CD4-positive, alpha-beta memory T cell (primary cell): ENCODE measurements at regions not wholly inside any gene's neighbourhood (a gene's known extent, or its start where the extent isn't known, plus 50 kb on each side); places are given as distances from the start of the nearest gene placed in this dataset.

ENCODE experiments used
- CTCF ChIA-PET: fragments of 350-600 bp; sonication (Branson Sonifier 250); formaldehyde crosslinking; loops from one replicate; lab custom pipeline; 2021; ENCODE audit warnings: inconsistent platforms; ENCODE audit not compliant: partially characterized antibody; lab: Charles Lee
- POLR2A ChIA-PET: fragments of 350-600 bp; sonication (Branson Sonifier 250); formaldehyde crosslinking; loops from one replicate; lab custom pipeline; 2021; ENCODE audit not compliant: partially characterized antibody; lab: Charles Lee
- DNase-seq, 5 donors: peaks; one replicate each; pipeline versions ENCODE4 v3.0.0 to v3.0.0-alpha.2; 2020 to 2022; ENCODE audit warnings: mixed read lengths in 1 of 5
- H3K27ac ChIP-seq: one replicate; pipeline ENCODE4 v1.7.0; 2013; ENCODE audit warnings: low read depth, low read length
- H3K27me3 ChIP-seq: 2 replicates; pipeline ENCODE4 v1.7.0; 2013; ENCODE audit warnings: mild to moderate bottlenecking, low read length, moderate library complexity; ENCODE audit not compliant: insufficient read depth
- H3K36me3 ChIP-seq: 2 replicates; pipeline ENCODE4 v1.7.0; 2013; ENCODE audit warnings: mild to moderate bottlenecking, low read length, moderate library complexity; ENCODE audit not compliant: insufficient read depth
- H3K4me1 ChIP-seq: 2 replicates; pipeline ENCODE4 v1.7.0; 2013; ENCODE audit warnings: mild to moderate bottlenecking, low read length, moderate library complexity; ENCODE audit not compliant: insufficient read depth
- H3K4me3 ChIP-seq, 2 donors: one replicate each; pipeline ENCODE4 v1.7.0; 2013; ENCODE audit warnings: low read length in 2 of 2, mild to moderate bottlenecking in 1 of 2
- H3K9me3 ChIP-seq, 2 donors: one replicate each; pipeline ENCODE4 v1.7.0; 2013; ENCODE audit warnings: low read length in 2 of 2, control low read depth in 1 of 2; ENCODE audit not compliant: control insufficient read depth in 1 of 2
- H3K27ac Mint-ChIP-seq, 7 donors: one replicate each; pipeline ENCODE4 v1.8.0; 2020 to 2021; ENCODE audit warnings: mixed read lengths in 7 of 7, mild to moderate bottlenecking in 6 of 7, inconsistent platforms in 3 of 7, moderate library complexity in 3 of 7
- H3K27me3 Mint-ChIP-seq, 2 donors: one replicate each; pipeline ENCODE4 v1.8.0; 2020 to 2021; ENCODE audit warnings: mixed read lengths in 2 of 2
- H3K36me3 Mint-ChIP-seq, 2 donors: one replicate each; pipeline ENCODE4 v1.8.0; 2020 to 2021; ENCODE audit warnings: mixed read lengths in 2 of 2, inconsistent platforms in 1 of 2, mild to moderate bottlenecking in 1 of 2
- H3K4me1 Mint-ChIP-seq, 4 donors: one replicate each; pipeline ENCODE4 v1.8.0; 2020 to 2021; ENCODE audit warnings: mixed read lengths in 4 of 4, mild to moderate bottlenecking in 1 of 4
- H3K4me3 Mint-ChIP-seq, 8 donors: one replicate each; pipeline ENCODE4 v1.8.0; 2020 to 2021; ENCODE audit warnings: mixed read lengths in 8 of 8, mild to moderate bottlenecking in 7 of 8, moderate library complexity in 6 of 8, inconsistent platforms in 3 of 8
- H3K9me3 Mint-ChIP-seq, 8 donors: one replicate each; pipeline ENCODE4 v1.8.0; 2020 to 2021; ENCODE audit warnings: mixed read lengths in 8 of 8, mild to moderate bottlenecking in 5 of 8, inconsistent platforms in 3 of 8, moderate library complexity in 1 of 8
- intact Hi-C: fragments of 100-400 bp; cut with micrococcal nuclease; formaldehyde crosslinking; loops from one replicate; pipeline ENCODE4 v1.15.1; 2023

DNA sequence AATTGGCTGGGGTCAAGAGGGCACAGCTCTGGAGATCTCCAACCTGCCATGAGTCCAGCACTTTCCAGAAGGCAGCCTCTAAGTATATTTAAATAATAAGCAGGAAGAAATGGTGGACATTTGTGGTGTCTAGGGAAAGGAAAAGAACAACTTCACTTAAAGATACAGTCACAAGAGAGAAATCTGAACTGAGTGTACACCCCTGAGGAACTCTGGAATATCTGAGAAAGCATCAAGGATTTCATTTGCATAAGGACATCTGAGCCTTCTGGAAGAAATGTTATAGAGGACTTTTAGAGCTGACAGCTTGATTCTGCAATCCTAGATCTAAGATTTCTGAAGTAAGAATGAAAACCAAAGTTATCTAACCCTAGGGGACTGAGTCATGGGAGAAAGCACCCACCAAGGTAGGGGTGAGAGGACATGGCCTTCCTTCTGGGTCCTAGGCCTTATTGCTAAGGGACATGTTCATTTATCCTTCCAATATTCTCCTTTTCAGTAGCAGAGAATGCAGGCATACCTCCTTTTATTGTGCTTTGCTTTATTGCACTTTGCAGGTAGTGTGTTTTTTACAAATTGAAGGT lies 253.4 kb upstream of the SLC24A2 start:
- H3K27ac Mint-ChIP-seq, result peak overlapping the region; percentile 78 to 95 (median 87)
- Histone ChIP-seq H3K27me3 (no peaks in the 10 kb centered on the region), H3K4me3 (no peak overlapping the region), H3K9me3 (no peaks in the 10 kb centered on the region), H3K36me3 (no peaks in the 10 kb centered on the region), H3K27ac (no peak overlapping the region), H3K4me1 (peaks cover 24% of the 10 kb centered on the region)
- no peaks in the 10 kb centered on the region for H3K36me3 Mint-ChIP-seq
- peaks cover 17 to 44% (median 24%) of the 10 kb centered on the region in 4 donors for H3K4me1 Mint-ChIP-seq
- peak overlapping the region in 7 of 8 donors; percentile 60 to 90 (median 84) for H3K4me3 Mint-ChIP-seq
- H3K9me3 Mint-ChIP-seq, result peaks cover 0 to 3% (median 0%) of the 10 kb centered on the region in 8 donors
- intact Hi-C loops, result loop anchor here (5.0 to 10.0 kb wide), 2 partner anchors 580 to 903 kb away; partner anchors contain the start of gene MLLT3
- ChIA-PET CTCF (no interaction called here), POLR2A (no interaction called here)
- DNase-seq, result no peak
- H3K27me3 Mint-ChIP-seq, result no peaks in the 10 kb centered on the region

DNA sequence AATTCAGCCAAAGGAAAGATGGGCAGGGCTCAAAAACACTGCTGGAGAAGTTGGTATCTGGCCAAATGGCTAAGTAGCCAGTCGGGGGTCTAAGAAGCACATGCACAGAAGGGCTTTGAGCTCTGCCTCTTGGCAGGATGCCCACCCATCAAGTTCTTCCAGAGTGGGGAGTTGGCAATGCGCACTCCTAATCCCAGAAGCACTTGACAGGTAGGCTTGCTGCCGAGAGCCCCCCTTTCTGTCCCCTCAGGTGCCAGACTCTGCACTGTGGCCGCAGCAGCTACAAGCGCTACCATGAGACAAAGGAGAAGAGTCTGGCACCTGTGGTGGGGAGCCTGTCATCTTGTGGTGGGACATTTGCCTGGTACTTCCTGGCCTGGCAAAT lies 252.9 kb upstream of the SLC24A2 start:
- no peak overlapping the region for H3K27ac ChIP-seq
- Mint-ChIP-seq H3K4me3 (peak overlapping the region in 1 of 8 donors; percentile 9), H3K9me3 (peaks cover 0 to 3% (median 0%) of the 10 kb centered on the region in 8 donors), H3K4me1 (peaks cover 17 to 44% (median 24%) of the 10 kb centered on the region in 4 donors), H3K27me3 (no peaks in the 10 kb centered on the region), H3K36me3 (no peaks in the 10 kb centered on the region), H3K27ac (peak overlapping the region in 3 of 7 donors; percentile 62 to 87 (median 78))
- intact Hi-C loops, result loop anchor here (5.0 to 10.0 kb wide), 2 partner anchors 581 to 903 kb away; partner anchors contain the start of gene MLLT3
- ChIA-PET CTCF (no interaction called here), POLR2A (no interaction called here)
- H3K27me3 ChIP-seq, result no peaks in the 10 kb centered on the region
- DNase-seq, result no peak
- no peaks in the 10 kb centered on the region for H3K36me3 ChIP-seq
- no peaks in the 10 kb centered on the region for H3K9me3 ChIP-seq
- H3K4me3 ChIP-seq, result no peak overlapping the region
- peaks cover 24% of the 10 kb centered on the region for H3K4me1 ChIP-seq

DNA sequence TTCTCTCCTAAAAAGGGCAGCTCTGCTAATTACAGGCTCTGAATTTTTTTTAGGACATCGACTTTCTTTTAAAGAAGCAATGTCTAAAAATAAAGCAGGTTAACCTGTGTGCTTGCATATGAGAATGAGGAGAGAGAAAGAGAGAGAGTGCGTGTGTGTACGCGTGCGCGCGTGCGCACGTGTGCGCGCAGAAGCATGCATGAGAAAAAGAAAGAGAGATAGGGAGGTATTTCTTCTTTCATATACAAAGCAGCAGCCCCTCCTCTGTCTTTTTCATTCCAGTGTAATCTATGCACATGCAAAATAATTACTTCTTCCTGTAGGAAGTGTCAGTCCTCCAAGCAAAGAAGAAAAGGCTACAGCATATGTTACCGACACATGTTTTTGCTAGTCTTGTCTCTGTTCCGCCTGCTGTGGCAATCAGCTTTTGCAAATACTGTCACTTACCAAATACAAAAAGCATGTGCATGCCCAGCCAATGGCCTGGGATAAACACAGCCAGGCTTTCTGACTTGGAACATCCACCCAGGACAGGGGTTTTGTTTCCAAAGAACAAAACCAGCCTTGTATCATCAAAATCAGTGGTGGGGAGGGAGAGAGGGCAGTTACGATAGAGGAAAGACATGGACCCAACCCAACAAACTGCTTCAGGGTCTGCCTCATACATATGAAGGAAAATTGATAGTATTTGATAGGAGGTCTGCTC lies 252.3 kb upstream of the SLC24A2 start:
- ChIA-PET POLR2A (no interaction called here), CTCF (no interaction called here)
- Mint-ChIP-seq H3K9me3 (no peaks in the 10 kb centered on the region), H3K4me3 (peak overlapping the region in 1 of 8 donors; percentile 23), H3K36me3 (no peaks in the 10 kb centered on the region), H3K4me1 (peaks cover 17 to 44% (median 24%) of the 10 kb centered on the region in 4 donors), H3K27me3 (no peaks in the 10 kb centered on the region), H3K27ac (peak overlapping the region in 5 of 7 donors; percentile 23 to 78 (median 47))
- Histone ChIP-seq H3K27ac (no peak overlapping the region), H3K4me3 (no peak overlapping the region), H3K4me1 (peaks cover 24% of the 10 kb centered on the region), H3K27me3 (no peaks in the 10 kb centered on the region), H3K36me3 (no peaks in the 10 kb centered on the region), H3K9me3 (no peaks in the 10 kb centered on the region)
- intact Hi-C loops, result loop anchor here (5.0 to 10.0 kb wide), 2 partner anchors 581 to 904 kb away; partner anchors contain the start of gene MLLT3
- DNase-seq, result no peak

DNA sequence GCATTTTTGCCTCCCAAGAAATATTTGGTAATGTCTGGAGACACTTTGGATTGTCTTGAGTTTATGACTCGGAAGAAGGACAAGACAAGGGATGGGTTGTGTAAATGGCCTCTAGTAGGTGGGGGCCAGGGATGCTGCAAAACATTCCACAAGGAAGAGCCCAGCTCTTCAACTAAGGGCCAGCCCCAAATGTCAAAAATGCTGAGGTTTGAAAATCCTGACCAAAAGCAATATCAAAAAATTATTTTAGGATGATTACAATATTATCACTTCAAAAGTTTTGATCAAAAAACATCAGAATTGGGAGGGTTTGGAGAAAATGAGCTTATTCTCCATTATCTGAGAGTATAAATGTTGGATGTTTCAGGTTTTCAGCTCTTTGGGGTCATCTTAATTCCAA lies 248.9 kb upstream of the SLC24A2 start:
- Histone ChIP-seq H3K36me3 (no peaks in the 10 kb centered on the region), H3K4me1 (peaks cover 8% of the 10 kb centered on the region), H3K4me3 (no peak overlapping the region), H3K27me3 (no peaks in the 10 kb centered on the region), H3K9me3 (no peaks in the 10 kb centered on the region), H3K27ac (no peak overlapping the region)
- H3K4me3 Mint-ChIP-seq, result no peak overlapping the region
- CTCF ChIA-PET, result no interaction called here
- no peaks in the 10 kb centered on the region for H3K9me3 Mint-ChIP-seq
- no peak for DNase-seq
- H3K27me3 Mint-ChIP-seq, result no peaks in the 10 kb centered on the region
- H3K36me3 Mint-ChIP-seq, result no peaks in the 10 kb centered on the region
- peaks cover 8 to 25% (median 9%) of the 10 kb centered on the region in 4 donors for H3K4me1 Mint-ChIP-seq
- no peak overlapping the region for H3K27ac Mint-ChIP-seq
- POLR2A ChIA-PET, result no interaction called here
- intact Hi-C loops, result no loop called here

DNA sequence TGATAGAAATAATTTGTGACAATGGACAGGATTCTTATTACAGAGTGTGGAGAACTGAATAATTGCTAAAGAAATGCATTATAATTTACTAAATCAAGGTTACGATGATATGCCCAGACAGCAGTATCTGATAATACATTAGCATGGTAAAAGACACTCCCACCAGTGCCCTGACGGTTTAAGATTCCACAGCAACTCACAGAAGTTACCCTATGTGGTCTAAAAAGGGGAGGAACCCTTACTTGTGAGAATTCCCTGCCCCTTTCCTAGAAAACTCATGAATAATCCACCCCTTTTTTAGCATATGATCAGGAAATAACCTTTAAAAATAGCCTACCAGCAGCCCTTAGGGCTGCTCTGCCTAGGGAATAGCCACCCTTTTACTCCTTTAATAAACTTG lies 244.7 kb upstream of the SLC24A2 start:
- no peaks in the 10 kb centered on the region for H3K36me3 Mint-ChIP-seq
- no peaks in the 10 kb centered on the region for H3K27me3 Mint-ChIP-seq
- H3K9me3 Mint-ChIP-seq, result peaks cover 0 to 2% (median 0%) of the 10 kb centered on the region in 8 donors
- intact Hi-C loops, result no loop called here
- Histone ChIP-seq H3K27me3 (no peaks in the 10 kb centered on the region), H3K27ac (no peak overlapping the region), H3K9me3 (no peaks in the 10 kb centered on the region), H3K4me3 (no peak overlapping the region), H3K4me1 (no peaks in the 10 kb centered on the region), H3K36me3 (no peaks in the 10 kb centered on the region)
- CTCF ChIA-PET, result no interaction called here
- POLR2A ChIA-PET, result no interaction called here
- H3K4me3 Mint-ChIP-seq, result no peak overlapping the region
- no peak overlapping the region for H3K27ac Mint-ChIP-seq
- DNase-seq, result no peak
- H3K4me1 Mint-ChIP-seq, result peaks cover 0 to 2% (median 0%) of the 10 kb centered on the region in 4 donors

DNA sequence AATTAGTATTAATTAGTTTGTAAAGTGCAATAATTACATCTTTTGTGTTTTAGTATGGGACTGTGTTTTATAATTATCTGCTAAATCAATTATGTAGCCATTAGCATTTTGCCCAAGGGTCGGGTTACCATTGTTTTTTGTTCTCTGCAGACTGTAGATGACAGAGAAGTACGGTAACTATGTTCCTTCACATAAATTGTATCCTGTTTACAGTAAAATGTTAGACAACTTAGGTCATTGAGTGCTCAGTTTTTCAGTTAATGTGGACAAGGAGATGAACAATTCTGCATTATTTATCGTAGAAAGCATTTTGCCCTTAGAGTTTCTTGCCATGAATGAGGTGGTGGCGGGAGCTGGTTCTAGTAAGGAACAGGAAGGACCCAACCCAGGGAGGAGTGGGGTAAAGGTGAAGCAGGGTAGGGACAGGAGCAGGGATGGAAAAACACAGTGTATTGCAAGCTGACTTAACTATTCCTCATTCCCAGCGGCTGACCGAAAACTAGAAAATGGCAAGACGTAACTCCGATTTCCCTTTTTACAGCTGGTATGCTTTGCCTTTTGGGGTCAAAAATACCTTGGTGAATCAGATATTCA lies 243.7 kb upstream of the SLC24A2 start:
- Mint-ChIP-seq H3K36me3 (no peaks in the 10 kb centered on the region), H3K27me3 (no peaks in the 10 kb centered on the region), H3K4me1 (peaks cover 0 to 2% (median 0%) of the 10 kb centered on the region in 4 donors), H3K27ac (no peak overlapping the region), H3K9me3 (peaks cover 0 to 2% (median 0%) of the 10 kb centered on the region in 8 donors), H3K4me3 (no peak overlapping the region)
- Histone ChIP-seq H3K36me3 (no peaks in the 10 kb centered on the region), H3K4me3 (no peak overlapping the region), H3K27me3 (no peaks in the 10 kb centered on the region), H3K27ac (no peak overlapping the region), H3K9me3 (no peaks in the 10 kb centered on the region), H3K4me1 (no peaks in the 10 kb centered on the region)
- ChIA-PET POLR2A (no interaction called here), CTCF (interaction anchor here (0.5 kb wide), 1 partner anchor 16 kb away, joined by 3 read pairs; no protein-coding TSS in a partner anchor)
- DNase-seq, result no peak
- intact Hi-C loops, result no loop called here

DNA sequence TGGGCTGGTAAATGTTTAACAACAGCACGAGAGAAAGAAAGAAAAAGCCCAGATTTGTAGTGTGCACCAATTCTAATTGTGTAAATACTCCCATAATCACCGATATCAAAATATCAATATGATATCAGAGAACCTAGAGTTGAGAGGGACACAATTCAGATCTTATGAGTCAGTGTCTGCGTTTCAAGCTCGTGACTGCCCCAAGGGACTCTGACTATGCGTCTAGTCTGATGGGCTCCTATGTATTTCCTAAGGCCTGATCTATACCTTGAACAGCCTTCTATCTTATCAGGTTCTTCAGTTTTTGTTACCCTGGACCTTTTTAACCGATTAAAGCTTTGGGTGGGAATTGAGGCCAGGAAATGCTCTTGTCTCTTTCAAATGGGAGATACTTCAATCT lies 243.0 kb upstream of the SLC24A2 start:
- H3K27ac ChIP-seq, result no peak overlapping the region

More for the DNA sequence above, 243.0 kb upstream of the SLC24A2 start:
- Histone ChIP-seq H3K36me3 (no peaks in the 10 kb centered on the region), H3K4me3 (no peak overlapping the region), H3K9me3 (no peaks in the 10 kb centered on the region), H3K4me1 (no peaks in the 10 kb centered on the region), H3K27me3 (no peaks in the 10 kb centered on the region)
- intact Hi-C loops, result no loop called here
- Mint-ChIP-seq H3K27me3 (no peaks in the 10 kb centered on the region), H3K36me3 (no peaks in the 10 kb centered on the region), H3K27ac (no peak overlapping the region), H3K4me3 (no peak overlapping the region), H3K9me3 (peaks cover 0 to 2% (median 0%) of the 10 kb centered on the region in 8 donors), H3K4me1 (peaks cover 0 to 2% (median 0%) of the 10 kb centered on the region in 4 donors)
- no peak for DNase-seq
- ChIA-PET POLR2A (no interaction called here), CTCF (no interaction called here)
